Right lobe of liver (tissue), 6 donors: ENCODE measurements at regions not wholly inside any gene's neighbourhood (a gene's known extent, or its start where the extent isn't known, plus 50 kb on each side); places are given as distances from the start of the nearest gene placed in this dataset.

Experiments
- ATAC-seq, 4 donors: fragments of 200-7000 bp; cut with Tn5 transposase; one replicate each; pipeline ENCODE4 v1.9.1; 2020; ENCODE audit warnings: mild to moderate bottlenecking in 4 of 4, moderate library complexity in 4 of 4
- DNase-seq, 3 donors: peaks; one replicate each; pipeline ENCODE4 v3.0.0-alpha.2; 2020
- H3K27ac ChIP-seq, 3 donors: fragments of 200-600 bp; one replicate each; pipeline ENCODE4 v1.8.0; 2022
- H3K27me3 ChIP-seq, 2 donors: fragments of 200-600 bp; one replicate each; pipeline ENCODE4 v1.8.0; 2022
- H3K36me3 ChIP-seq, 4 donors: fragments of 200-600 bp; sonication (generic) in 1 of 4; one replicate each; pipeline versions ENCODE4 v1.5.1 to v1.8.0; 2017 to 2022; ENCODE audit warnings: control low read depth in 1 of 4
- H3K4me1 ChIP-seq, 4 donors: fragments of 200-600 bp; sonication (generic) in 1 of 4; one replicate each; pipeline versions ENCODE4 v1.5.1 to v1.8.0; 2017 to 2022; ENCODE audit warnings: control low read depth in 1 of 4
- H3K4me3 ChIP-seq, 3 donors: fragments of 200-600 bp; one replicate each; pipeline ENCODE4 v1.8.0; 2022
- H3K9me3 ChIP-seq, 4 donors: fragments of 200-600 bp; sonication (generic) in 1 of 4; one replicate each; pipeline versions ENCODE4 v1.5.1 to v1.8.0; 2017 to 2022; ENCODE audit warnings: control low read depth in 1 of 4
- POLR2A ChIP-seq: fragments of 450-650 bp; IDR thresholded peaks from one replicate; pipeline ENCODE4 v1.6.1; 2017; ENCODE audit warnings: antibody characterized with exemption, mild to moderate bottlenecking
- WGBS: methylation state at CpG from one replicate; pipeline ENCODE4 v1.1.6; 2018; ENCODE audit warnings: low coverage, low lambda C conversion rate; ENCODE audit not compliant: insufficient coverage; ENCODE audit errors: missing lambda C conversion rate; 5-methylcytosine and 5-hydroxymethylcytosine counted together
- intact Hi-C, 2 donors: fragments of 100-400 bp; cut with DNase I; formaldehyde crosslinking; loops; one replicate each; pipeline versions ENCODE4 v1.11.2 to v1.14.1; 2022
- TF ChIP-seq, protein P1 (sequence below), 4 donors: fragments of 200-600 bp in 3 of 4; fragments of 450-650 bp in 1 of 4; IDR thresholded peaks; one replicate each; pipeline versions ENCODE4 v1.5.1 to v1.8.0; 2016 to 2022; ENCODE audit warnings: antibody characterized with exemption in 4 of 4, mild to moderate bottlenecking in 2 of 4
- donor health status: DM: no; HTN: yes; CAD: no.
- donor health status: DM: no; HTN: no; CAD: no.
- donor health status: DM: no; HTN: no; CAD: no.
- donor health status: DM: no; HTN: yes; CAD: no.
- donor health status: DM: no; HTN: yes; CAD: no.

DNA sequence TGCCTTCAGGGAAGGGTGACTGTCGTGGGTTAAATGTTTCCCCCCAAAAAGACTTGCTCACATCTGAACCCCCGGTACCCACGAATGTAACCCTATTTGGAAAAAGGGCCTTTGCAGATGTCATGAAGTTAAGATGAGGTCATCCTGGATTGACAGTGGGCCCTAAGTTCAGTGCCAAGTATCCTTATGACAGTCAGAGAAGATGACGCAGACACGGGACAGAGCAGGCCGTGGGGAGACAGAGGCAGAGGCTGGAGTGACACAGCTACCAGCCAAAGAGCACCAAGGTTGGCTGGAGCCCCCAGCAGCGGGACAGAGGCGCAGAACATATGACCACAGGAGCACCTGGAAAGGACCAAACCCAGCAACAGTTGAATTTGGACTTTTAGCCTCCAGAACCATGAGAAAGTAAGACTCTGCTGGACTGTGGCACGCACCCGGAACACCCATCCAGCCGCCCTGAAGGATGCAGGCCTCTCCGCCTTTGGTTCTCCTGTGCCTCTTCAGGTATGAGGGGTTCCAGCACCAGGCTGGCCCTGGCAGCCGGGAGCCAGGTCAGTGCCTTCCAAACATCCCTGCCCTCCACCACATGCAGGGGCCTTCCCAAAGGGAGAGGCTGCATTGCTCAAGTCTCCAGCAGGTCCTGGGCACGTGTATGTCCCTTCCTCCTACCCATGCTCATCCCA lies 104.0 kb downstream of the FOXL1 start:
- H3K4me1 ChIP-seq, result no peaks in the 10 kb centered on the region
- no peaks in the 10 kb centered on the region for H3K27me3 ChIP-seq
- H3K36me3 ChIP-seq, result no peaks in the 10 kb centered on the region
- intact Hi-C loops, result no loop called here
- TF ChIP-seq, protein P1, sequence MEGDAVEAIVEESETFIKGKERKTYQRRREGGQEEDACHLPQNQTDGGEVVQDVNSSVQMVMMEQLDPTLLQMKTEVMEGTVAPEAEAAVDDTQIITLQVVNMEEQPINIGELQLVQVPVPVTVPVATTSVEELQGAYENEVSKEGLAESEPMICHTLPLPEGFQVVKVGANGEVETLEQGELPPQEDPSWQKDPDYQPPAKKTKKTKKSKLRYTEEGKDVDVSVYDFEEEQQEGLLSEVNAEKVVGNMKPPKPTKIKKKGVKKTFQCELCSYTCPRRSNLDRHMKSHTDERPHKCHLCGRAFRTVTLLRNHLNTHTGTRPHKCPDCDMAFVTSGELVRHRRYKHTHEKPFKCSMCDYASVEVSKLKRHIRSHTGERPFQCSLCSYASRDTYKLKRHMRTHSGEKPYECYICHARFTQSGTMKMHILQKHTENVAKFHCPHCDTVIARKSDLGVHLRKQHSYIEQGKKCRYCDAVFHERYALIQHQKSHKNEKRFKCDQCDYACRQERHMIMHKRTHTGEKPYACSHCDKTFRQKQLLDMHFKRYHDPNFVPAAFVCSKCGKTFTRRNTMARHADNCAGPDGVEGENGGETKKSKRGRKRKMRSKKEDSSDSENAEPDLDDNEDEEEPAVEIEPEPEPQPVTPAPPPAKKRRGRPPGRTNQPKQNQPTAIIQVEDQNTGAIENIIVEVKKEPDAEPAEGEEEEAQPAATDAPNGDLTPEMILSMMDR (IDR thresholded peaks at IDR 0.05), result no peak
- TF ChIP-seq POLR2A, result no peak
- H3K9me3 ChIP-seq, result no peaks in the 10 kb centered on the region
- no peak for ATAC-seq
- no peak overlapping the region for H3K27ac ChIP-seq
- no peak for DNase-seq
- 63% methylated on average over 8 of the region's 14 CpGs for WGBS
- H3K4me3 ChIP-seq, result no peak overlapping the region

DNA sequence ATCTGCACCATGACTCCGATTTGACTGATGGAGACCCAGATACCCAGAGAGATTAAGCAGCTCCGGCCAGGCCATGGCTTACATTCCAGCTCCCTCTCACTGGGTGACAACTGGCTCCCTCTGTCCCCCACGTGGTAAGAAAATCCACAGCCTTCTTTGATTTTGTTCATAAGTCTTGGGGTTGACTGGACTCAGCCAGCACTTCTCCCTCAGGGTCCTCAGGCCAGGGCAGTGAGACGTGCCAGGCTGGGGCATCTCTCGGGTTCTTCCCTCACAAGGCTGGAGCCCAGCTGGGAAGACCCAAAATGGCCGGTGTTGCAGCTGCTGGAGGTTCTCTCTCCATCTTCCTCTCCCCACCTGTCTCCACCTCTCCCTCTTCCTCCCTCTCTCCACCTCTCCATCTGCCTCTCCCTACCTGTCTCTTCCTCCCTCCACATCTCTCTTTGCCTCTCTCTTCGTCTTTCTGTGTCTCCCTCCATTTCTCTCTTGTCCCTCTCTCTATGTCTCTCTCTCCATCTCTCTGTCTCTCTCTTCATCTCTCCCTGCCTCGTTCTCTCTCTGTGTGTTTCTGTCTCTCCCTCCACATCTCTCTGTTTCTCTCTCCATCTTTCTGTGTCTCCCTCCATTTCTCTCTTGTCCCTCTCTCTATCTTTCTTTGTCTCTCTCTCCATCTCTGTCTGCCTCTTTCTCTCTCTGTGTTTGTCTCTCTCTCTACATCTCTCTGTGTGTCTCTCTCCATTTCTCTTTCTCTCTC lies 105.3 kb downstream of the FOXL1 start:
- Histone ChIP-seq H3K27me3 (no peaks in the 10 kb centered on the region), H3K4me1 (no peaks in the 10 kb centered on the region)

DNA sequence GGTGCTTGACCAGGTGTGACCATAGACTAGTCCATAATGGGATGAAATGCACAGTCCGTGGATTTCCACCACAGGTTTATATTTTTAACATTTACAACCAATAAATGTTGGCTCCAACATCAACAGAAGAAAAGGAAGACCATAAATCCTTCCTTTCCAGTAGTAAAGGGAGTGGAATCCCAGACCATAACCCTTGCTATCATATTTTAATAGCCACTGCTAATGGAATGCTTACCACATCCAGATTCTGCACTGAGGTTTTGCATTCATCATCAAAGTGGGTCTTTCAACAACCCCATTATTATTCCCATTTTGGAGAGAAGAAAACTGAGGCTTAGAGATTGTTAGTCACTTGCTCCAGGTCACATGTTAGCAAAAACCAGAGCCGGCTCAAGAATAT lies 106.7 kb downstream of the FOXL1 start:
- intact Hi-C loops, result no loop called here
- Histone ChIP-seq H3K9me3 (no peaks in the 10 kb centered on the region), H3K36me3 (no peaks in the 10 kb centered on the region), H3K4me1 (no peaks in the 10 kb centered on the region), H3K27me3 (no peaks in the 10 kb centered on the region), H3K27ac (no peak overlapping the region), H3K4me3 (no peak overlapping the region)
- ATAC-seq (no peak), DNase-seq (no peak)
- 44% methylated on average over 2 of the region's 2 CpGs for WGBS
- TF ChIP-seq, protein P1 (IDR thresholded peaks at IDR 0.05), result no peak
- no peak for TF ChIP-seq POLR2A

More for the DNA sequence above, 105.3 kb downstream of the FOXL1 start:
- intact Hi-C loops, result no loop called here
- TF ChIP-seq, protein P1 (IDR thresholded peaks at IDR 0.05), result no peak
- no peak for TF ChIP-seq POLR2A
- DNase-seq (no peak), ATAC-seq (no peak)
- Histone ChIP-seq H3K4me3 (no peak overlapping the region), H3K9me3 (no peaks in the 10 kb centered on the region), H3K27ac (no peak overlapping the region), H3K36me3 (no peaks in the 10 kb centered on the region)
- 22% methylated on average over 2 of the region's 8 CpGs for WGBS

DNA sequence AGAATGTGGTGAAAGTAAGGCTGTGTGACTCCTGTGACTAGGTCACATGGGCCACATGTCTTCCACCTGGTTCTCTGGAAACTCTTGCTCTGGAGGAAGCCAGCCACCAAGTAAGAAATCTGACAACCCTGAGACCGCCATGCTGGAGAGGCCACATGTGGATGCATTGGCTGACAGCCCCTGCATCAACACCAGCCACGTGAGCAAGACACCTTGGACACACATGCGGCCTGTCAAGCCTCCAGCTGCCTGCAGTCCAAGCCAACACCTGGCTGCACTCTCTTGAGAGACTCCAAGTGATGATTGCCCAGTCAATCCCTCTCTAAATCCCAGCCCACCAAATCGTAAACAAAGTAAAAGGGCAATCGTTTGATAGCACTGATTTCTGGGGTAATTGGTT lies 112.6 kb downstream of the FOXL1 start:
- intact Hi-C loops, result no loop called here
- Histone ChIP-seq H3K9me3 (no peaks in the 10 kb centered on the region), H3K27ac (no peak overlapping the region), H3K36me3 (no peaks in the 10 kb centered on the region), H3K4me3 (no peak overlapping the region), H3K27me3 (no peaks in the 10 kb centered on the region), H3K4me1 (no peaks in the 10 kb centered on the region)
- ATAC-seq, result no peak
- TF ChIP-seq, protein P1 (IDR thresholded peaks at IDR 0.05), result no peak
- TF ChIP-seq POLR2A, result no peak
- WGBS, result 63% methylated on average over 4 of the region's 5 CpGs
- no peak for DNase-seq
